GM18861 (cell line): ENCODE measurements at regions not wholly inside any gene's neighbourhood (a gene's known extent, or its start where the extent isn't known, plus 50 kb on each side); places are given as distances from the start of the nearest gene placed in this dataset.
"Not testable (repeated sequence)": the region's sequence is repeated elsewhere in the genome, so short reads cannot be mapped to it uniquely, and the experiment has no call there.

Source experiments
- ATAC-seq: cut with Tn5 transposase; IDR thresholded peaks from one replicate; pipeline ENCODE4 v1.9.1; 2021; ENCODE audit not compliant: unreplicated experiment

DNA sequence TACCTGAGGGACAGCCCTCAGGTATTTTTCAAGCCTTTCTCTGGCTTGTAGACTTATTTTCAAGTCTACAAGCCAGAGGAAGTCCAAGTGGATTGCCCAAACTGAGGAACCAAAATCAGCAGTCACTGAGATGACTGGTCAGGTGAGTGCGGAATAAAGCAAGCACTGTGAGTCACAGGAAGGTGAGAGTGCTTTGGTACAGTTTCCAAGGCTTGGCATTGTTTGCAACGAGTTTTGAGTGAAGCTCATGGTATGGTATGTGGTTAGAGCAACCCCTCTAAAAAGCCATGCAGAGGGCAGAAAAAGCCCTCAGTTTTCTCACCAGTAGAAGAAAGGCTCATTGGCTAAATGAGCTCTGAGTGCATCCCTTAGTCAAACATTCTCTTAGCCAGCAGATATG lies 112.8 kb upstream of the EOLA2 start:
- ATAC-seq = no peak

DNA sequence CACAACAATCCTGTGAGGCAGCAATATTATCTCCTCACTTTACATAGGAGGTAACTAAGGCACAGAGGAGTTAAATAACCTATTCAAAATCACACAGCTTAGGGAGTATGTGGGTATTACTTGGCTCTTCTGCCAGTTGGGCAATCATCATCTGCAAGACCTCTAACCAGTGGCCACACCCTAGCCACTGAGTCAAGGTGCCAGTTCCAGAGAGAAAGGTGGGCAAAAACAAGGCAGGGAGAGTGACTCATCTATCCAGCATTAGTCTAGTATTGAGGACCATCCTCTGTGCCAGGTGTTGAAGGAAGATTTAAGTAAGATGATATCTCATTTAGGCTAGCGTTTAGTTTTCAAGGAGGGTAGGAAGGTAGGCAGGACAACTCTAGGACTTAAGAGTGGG lies 113.9 kb upstream of the EOLA2 start:
- ATAC-seq = no peak

DNA sequence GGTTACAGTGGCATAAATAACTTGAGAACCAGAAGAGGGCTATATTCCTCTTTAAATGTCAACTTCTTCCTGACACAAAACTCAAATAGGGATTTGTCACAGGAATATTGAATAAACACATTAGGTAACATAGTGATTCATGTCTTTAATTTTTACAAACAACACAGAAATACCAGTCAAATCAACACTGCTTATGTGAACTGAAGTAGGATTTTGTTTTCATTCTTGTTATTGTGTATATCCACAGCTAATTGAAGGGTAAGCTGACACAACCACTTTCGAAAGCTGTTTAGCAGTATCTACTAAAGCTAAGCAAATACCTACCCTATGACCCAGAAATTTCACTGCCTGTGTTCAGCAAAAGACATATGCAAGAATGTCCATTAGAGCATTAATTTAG lies 120.4 kb upstream of the EOLA2 start:
- no peak for ATAC-seq

DNA sequence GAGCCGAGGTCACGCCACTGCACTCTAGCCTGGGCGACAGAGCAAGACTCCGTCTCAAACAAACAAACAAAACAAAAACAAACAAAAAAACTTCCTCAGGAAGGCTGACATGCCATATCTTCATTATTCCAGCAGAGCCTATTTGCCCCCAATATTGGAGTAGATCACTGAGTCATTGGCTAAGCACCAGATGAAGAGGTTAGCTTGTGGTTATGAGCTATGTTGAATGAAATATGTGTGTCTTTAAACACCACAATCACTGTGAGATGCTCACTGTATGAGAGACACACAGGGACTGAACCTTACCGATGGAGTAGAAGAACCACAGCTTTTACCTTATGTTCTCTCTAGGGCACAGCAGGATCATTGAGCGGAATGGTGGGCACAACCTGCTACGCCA lies 122.1 kb upstream of the EOLA2 start:
- no peak for ATAC-seq

DNA sequence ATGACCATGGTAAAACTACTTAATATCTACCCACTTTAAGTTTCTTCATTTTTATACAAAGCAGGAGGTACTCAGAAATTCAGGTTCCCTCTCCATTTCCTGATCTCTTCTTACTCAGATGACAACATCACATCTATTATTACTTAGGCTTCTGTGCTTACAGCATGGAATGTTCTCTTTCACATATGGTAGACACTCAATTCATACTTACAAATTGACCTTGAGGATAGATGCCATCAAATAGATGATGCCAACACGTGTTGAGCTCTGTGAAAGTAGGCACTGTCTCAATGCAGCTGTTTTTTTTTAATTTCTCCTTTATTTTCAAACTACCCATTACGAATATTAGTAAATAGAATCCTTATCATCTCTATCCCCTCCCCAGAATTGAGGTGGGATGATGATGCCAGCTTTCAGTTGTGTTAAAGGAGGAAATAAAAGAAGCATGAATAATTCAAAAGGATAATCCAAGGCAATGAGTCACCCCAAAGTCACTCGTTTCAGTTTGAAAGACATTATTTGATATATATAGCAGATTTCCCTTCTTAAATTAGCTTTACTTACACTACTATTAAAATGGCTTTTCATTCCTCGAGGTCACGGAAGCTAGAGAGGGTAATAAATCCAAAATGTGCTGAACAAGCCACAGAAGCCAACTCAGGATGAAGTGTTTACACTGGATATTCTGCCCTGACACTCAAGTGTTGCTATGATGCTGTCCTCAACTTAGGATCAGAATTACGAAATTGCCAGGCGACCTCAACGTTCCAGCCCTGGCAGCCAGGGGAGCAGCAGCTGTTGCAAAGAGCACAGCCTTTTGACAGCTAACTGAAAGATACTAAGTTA lies 124.2 kb upstream of the EOLA2 start:
- no peak for ATAC-seq

DNA sequence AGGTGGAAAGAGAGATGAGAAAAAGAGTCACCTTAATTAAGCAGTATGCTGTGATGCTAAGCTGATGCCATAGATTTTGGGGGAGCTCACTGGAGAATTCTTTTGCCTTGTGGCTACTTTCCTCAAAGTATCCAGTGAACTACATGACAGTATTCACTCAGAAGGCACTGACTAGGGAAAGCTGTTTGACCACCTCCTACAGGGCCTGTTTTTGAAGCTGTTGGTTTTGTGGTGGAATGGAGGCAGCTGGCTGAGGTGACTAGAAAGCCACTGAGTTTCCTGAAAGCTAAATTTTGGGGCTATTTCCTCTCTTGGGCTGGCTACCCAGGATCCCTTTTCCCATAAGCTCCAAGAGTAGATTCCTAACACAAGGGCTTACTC lies 124.8 kb upstream of the EOLA2 start:
- no peak for ATAC-seq

DNA sequence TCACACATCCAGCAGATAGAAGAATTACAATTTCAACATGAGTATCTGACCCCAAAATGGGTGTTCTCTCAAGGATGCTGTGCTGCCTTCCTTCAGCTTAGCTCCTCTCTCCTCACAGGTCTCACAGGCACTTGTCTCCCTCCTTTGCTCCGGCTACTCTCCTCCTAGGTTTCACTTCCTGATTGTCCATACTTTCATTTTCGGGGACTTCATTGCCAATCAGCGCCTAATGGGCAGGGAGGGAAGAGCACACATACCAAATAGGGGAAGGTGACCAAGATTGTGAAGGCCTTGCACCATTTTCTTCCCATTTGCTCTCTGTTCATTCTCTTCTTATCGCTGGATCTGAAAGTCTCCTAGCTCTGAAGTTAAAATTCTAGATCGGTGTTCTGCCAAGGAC lies 125.4 kb upstream of the EOLA2 start:
- ATAC-seq = no peak

DNA sequence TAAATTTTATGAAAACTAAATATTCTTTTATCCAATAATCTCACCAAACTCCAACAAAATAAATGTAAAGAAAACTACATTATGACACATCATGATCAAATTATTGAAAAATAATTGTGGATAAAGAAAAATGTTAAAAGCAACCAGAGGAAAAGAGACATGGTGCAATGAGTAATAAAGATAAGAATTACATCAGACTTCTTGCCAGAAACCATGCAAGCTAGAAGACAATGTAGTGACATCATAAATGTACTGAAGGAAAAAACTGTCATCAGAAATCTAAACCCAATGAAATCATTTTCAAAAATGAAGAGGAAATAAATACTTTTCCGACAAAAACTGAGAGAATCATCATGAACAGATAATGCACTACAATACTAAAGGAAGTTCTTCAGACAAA lies 135.9 kb upstream of the EOLA2 start:
- no peak for ATAC-seq

DNA sequence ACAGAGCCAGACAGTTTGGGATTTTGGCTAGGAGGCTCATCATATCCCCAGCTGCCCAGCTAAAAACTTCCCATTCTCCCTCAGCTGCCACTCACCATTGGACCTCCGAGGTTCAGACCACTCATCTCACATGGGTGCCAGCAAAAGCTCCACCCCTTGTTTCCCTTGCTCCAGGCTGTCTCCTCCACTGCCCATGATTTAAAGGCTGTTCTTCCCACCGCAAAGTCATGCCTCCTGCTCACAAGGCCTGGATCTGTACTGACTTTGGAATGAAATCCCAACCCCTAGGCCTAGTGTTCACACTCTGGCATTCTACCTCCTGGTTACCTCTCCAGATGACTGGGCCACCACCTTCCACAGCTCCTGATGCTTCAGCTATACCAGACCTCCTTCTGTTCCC lies 142.2 kb upstream of the EOLA2 start:
- ATAC-seq = no peak

DNA sequence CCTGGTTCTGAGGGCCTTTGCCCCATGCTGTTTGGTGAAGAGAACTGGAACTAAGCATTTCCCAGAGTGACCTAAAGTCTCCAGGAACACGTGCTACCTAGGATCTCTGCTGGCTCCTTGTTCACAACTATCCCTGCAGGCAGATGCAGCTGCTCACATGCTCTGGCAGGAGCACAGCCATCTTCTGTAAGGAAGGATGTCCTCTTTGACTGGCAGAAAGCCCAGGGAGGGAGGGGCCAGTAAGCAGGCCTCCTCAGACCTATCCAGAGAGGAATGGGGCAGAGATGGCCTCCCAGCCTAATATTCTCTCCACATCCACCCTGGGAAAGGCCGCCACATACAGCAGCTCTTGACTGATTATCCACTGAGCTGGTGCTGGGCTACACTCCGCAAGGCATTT lies 142.8 kb upstream of the EOLA2 start:
- ATAC-seq = no peak

DNA sequence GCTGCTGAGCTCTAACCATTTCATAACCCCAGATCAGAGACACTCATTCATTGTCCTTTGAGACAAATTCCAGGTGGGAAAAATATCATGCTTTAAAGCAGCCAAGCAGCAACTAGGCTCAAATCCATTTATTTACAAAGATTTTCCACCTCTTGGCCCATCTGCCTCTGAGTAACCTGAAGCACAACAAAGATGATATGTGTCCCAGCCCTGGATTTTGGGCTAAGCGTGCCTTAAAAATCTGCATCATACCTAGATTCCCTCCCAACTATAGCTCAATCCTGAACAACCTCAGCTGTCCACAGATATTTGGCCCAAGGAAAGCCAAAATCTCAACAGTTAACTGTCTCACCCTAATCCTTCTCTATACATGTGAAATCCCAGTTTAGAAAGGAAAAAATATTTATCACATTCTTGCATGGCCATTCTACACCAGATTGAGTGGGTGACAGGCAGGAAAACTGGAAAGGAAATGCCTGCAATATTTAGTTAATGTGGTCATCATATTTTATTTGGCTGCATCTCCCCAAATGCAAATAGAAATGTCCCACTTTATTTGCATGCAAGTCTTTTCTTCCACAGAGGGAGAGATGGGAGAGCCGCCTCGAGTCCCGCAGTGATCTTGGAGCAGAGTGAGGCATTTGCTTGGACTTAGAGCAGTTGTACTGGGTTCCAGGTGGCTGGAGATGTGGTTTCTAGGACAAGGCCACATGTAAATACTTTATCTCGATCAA lies 146.4 kb upstream of the EOLA2 start:
- no peak for ATAC-seq

DNA sequence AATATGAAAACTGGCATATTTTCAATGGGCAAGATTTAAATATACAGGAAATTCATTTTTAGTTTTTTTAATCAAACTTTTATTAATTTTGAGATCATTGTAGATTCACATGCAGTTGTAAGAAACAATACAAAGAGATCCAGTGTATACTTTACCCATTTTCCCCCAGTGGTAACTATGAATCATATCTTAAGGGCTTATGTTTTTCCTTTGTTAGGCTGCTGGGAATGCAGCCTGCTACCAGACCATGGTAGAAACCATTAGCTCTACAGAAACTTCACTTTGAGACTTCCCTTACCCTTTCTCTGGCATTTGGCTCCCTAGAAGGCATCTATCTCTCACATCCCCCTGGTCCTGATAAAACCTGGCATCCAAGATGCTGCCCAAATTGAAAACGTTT lies 147.6 kb upstream of the EOLA2 start:
- no peak for ATAC-seq

DNA sequence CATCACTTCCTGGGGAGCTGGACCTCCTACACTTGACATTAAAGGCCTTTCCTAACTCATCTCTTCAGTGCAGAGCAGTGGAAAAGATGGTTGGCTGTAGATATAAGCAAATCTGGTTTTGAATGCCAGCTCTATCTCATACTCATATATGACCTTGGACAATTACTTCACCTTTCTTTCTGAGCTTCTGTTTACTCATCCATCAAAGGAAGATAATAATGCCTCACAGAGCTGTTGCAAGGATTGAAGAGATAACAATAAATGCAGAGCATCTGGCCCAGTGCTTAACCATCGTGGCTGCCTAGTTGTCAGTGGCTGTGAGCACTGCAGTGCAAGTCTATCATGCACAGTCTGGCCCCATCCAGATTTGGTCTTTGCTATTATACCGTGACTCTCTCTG lies 148.1 kb upstream of the EOLA2 start:
- no peak for ATAC-seq

DNA sequence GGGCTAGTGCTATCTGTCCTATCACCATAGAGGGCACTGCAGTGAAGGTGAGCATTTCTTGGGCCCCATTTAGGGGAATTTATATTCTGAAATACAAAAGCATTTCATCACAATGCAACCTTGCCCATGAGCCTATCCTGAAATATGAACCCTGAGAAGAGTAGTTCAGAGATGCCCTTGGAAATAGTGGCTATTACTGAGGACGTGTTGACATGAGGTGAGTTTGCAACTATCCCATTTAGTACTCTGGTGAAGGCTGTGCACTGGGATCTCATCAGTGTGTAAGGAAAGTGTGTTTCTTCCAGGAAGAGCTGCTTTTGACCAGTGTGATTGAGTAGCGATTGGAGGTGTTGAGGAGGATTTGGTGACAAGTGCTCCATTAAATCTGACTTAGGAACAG lies 149.3 kb upstream of the EOLA2 start:
- ATAC-seq = no peak

DNA sequence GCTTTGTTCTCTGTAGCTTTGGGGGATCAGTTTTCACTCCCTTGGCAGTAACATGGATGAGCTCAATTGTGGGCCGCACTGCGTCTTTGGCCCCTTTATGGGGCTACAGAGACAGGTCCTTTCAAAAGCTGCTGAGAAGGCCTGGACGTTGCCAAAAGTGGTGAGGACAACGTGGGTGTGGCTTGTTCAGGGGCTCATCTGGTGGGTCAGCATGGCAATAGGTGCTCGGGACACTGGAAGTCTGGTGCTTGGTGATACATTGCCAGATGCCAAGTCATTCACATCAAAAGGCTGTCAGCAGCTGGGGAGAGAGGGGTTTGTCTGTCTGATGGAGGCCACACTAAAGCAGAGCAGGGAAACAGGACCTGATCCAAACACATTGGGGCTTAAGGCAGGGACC lies 149.8 kb upstream of the EOLA2 start:
- no peak for ATAC-seq

DNA sequence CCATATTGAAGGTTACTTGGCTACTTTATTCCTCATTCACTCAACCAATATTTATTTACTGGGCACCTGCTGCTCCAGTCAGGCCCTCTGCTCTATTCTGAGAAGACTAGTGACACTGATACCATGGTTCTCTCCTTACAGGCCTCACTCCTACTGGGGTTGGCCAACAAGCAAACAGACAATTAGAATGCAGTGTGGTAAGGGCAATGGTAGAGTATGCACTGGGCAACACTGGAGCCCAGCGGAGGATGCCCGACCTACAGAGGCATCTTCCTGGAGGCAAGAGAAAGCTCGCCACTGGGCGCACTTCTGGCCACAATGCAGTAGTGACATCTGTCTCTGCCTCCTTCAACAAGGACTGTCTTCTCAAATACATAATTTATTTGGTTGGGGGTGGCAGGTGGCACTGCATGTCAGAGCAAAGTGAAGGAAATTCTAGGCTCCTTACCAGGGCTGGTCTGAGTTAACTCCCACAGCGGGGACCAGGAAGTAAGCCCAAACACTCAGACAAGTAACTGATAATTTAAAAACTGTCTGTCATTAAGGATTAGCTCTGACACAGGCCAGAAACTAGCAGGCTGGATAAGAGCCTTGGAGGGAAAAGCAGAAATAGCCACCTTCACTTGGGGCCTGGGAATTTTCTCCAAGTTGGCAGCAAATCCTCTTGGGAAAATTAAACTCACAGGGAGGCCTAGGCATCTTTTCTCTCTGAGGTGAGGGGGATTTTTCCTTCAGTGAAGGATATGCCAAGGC lies 150.7 kb upstream of the EOLA2 start:
- no peak for ATAC-seq

DNA sequence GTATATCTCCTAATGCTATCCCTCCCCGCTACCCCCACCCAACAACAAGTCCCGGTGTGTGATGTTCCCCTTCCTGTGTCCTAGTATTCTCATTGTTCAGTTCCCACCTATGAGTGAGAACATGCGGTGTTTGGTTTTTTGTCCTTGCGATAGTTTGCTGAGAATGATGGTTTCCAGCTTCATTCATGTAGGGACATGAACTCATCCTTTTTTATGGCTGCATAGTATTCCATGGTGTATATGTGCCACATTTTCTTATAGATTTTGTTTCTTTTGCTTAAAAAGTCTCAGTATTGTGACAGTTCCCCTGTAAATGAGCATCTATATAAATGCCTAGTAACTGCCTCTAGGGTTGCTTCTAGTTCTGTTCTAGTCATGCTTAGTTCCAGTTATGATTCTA lies 153.0 kb upstream of the EOLA2 start:
- not testable (repeated sequence) for ATAC-seq

DNA sequence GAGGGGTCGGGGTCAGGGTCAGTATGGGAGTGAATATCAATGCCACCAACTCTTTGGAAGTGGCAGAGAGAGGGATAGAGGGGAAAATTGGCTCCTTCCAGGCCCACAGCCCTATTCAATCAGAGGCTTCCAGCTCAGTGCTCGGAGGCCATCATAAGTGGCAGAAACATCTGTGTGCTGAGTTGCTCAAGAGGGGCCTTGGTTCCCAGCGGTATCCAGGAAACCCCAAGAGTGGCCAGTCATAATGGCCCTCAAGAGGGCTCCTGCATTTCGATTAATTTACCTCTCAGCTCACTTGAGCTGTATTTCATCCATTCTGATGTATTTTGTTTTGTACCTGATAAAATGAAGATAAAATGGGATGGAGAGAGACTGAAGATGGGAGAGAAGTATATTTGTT lies 154.3 kb upstream of the EOLA2 start:
- ATAC-seq = no peak

DNA sequence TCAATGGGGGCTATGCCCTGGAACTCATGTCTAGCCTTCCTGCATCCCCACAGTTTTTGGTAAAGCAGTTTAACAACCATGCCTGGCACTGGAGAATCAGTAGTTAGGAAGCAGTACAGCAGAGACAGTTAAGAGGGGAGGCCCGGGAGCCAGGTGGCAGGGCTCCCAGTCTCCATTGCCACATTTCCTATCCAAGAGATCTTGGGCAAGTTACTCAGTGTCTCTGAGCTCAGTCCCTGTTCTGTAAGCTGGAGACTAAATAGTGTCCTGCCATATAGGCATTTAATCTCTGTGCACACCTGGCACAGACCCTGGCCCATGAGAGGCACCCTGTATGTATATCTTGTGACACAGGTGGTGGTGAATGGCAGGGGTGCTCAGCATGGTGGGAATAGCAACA lies 156.1 kb upstream of the EOLA2 start:
- no peak for ATAC-seq

DNA sequence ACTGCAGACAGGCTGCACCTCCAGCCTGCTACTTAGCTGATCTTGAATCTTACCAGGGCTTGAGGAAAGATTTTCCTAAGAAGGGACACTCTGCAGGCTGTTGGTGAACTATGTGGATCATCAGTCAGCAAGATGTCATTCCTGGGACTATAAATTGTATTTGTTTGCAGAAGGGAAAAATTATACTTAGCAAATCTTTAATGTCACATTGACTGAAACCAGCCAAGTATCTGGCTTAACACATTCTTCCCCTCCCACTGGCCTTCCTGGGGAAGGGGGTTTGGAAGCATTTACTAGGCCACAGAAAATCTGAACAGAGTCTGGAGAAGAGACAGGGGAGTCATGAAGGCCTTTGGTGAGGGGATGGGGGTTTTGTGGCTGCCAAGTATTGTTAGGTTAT lies 156.7 kb upstream of the EOLA2 start:
- ATAC-seq = no peak

DNA sequence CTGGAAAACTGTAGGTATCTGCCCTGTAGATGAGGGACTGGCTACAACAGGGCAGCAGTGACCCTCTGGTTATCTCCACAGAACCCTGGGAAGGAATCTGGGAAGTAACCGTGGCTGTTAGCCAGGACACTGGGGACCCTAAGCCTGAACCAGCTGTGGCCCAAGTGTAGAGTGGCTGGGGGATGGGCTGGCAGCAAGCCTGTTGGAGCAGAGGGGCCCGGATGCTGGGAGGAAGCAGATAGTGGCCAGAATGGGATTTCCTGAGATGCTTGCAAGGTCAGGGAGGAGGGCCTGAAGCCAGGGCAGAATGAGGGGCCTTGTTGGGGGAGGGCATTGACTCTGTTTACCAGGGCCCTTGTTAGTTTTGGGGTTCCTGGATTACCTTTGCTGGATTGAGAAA lies 161.0 kb upstream of the EOLA2 start:
- ATAC-seq = no peak

DNA sequence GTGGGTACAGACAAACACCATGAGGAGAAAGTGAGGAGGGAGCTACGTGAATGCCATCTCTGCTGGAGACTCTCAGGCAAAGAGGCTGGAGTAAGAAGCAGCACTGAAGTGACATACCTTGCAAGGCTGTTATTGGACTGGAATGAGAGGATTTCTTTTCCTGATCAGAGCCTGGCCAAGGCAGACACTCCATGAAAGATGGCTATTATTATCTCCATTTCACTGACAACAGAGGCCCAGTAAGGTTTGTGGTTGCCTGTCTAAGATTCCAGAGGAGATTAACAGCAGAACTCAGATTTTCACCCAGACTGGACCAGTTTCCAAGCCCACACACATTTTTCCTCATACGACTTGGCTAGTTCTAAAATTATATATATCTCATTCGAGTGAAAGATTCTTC lies 162.0 kb upstream of the EOLA2 start:
- no peak for ATAC-seq
